ENCODE measurements at regions not wholly inside any gene's neighbourhood (a gene's known extent, or its start where the extent isn't known, plus 50 kb on each side); places are given as distances from the start of the nearest gene placed in this dataset.
"Not testable (repeated sequence)": the region's sequence is repeated elsewhere in the genome, so short reads cannot be mapped to it uniquely, and the experiment has no call there.

DNA sequence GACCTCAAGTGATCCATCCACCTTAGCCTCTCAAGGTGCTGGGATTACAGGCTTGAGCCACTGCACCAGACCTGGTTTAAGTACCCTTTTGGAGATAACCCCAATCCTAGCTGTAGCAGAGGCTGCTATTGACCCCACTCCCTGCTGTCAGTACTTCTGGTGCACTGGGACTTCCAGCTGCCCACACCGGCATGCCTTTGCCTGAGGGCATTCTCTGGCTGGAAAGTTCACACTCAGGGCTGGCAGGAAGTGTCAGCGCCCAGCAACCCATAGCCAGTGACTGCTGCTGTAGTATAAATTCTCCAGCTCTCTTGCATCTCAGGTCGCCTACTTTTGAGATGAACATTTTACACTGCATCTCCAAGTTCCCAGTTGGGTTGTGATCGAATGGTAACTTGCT, 75.3 kb downstream of the UTRN start:
- DNase-seq = no peak

DNA sequence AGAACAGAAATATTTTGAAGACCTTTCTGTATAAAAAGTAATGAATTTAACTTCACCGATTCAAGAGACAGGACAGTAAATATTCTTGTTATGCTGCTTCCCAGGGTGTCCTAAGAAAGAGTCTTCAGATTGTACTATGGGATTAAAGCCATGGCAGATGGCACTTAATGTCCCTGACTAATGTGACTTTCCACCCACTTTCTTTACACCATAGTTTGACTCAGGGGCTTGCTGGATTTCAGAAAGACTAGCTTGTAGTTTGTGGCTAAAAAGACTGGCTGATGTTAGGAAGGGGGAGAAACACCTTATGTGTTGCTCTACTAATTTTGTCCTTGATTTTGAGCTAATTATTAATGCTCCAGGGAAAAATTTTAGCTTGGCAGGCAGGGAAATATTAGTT, 75.9 kb downstream of the UTRN start:
- DNase-seq = no peak

DNA sequence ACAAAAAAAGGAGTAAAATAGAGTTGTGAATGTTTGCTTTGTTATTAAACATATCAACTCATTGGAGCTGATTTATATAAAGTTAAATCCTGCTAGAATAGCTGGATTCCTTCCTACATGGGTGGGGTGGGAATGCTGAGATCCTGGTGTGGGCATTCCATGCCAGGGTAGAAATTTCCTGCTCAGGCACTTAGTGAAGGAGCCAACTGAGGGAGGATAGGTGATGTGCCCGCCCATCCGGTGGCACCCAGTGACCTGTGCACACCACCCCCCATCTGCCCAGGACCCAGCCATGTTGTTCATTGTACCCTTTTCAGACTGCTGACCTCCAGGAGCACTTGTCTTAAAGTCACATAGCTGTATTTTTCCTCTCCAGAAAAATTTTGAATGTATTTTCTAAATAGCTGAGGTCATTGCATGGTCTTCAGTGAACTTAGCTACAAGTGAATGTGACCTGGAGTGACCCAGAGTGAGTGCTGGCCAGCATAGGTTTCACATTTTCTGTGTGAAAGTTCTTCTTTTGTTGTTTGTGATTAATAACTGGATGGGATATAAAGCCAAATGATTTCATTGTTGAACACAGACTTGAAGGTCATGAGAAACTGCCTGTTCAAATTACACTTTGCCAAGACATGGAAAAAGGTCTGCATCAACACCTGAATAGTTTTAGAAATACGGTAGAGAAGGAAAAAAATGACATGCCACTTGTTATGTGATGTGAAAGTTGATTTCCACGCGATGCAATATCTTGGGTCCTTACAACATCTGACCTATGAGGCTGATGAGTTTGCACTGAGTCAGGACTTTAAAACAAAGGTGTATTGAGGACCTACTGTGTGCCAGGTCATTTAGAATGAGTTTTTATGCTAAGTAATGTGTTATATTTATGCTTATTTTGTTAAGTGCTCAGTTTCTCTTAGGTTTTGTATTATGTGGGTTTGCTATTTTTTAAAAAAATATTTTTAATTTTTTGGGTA, 77.2 kb downstream of the UTRN start:
- no peak for DNase-seq

DNA sequence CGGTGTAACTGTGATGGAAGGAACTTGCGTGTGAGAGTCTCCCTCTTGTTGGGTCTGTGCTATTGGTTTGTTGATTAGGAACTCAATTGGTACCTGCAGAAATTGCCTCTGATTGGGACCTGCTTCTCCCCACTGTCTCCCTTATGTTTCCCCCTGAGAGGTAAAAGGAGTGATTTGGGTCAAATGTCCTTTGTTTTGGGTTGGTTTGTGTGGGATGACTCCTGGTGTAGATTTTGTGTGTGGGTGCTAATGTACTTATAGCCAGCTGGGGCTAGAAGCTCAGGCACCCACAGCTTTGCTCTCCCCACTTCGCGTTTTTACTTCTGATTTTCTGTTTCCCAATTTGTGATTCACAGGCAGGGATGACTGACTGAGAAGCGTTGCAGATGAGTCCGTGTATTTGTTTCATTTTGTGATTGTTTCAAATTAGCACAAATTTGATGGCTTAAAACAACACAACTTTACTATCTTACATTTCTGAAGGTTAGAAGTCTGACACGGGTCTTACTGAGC, 79.1 kb downstream of the UTRN start:
- DNase-seq = no peak

DNA sequence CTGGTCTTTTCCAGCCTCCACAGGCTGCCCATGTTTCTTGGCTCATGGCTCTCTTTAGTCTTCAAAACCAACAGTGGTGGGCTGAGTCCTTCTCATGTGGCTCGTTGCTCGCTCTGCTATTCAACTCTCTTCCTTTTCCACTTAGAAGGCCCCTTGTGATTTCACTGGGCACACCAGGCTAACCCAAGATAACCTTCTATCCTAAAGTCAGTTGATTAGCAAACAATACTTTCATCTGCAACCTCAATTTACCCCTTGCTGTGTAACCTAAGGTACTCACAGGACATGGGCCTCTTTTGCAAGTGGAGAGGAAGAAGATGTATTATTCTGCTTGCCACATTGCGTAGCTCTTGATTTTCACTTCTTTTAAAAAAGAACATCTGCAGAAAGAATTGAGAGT, 79.6 kb downstream of the UTRN start:
- no peak for DNase-seq

DNA sequence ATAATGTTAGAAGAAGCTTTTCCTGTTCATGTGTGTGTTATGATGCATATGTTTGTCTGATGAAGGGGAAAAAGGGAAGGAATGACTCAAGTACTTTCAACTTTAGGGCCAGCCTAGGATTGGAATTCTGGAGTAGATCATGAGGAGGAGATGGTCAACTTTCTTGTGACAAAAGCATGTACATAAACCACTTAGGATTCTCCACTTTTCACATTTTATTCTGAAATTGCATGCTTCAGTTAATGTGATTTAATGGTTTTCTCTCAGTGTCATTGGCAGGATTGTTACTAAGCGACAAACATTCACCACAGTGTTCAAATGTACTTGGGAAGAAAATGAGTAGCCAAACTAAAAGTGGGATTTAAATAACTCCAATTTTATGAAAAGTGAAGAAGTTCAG, 80.1 kb downstream of the UTRN start:
- DNase-seq = no peak

DNA sequence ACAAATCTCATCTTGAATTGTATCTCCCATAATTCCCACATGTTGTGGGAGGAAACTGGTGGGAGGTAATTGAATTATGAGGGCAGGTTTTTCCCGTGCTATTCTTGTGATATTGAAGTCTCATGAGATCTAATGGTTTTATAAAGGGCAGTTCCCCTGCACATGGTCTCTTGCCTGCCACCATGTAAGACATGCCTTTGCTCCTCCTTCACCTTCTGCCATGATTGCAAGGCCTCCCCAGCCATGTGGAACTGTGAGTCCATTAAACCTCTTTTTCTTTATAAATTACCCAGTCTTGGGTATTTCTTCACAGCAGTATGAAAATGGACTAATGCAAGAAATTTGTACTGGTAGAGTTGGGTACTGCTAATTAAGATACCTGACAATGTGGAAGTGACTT, 84.6 kb downstream of the UTRN start:
- not testable (repeated sequence) for DNase-seq

DNA sequence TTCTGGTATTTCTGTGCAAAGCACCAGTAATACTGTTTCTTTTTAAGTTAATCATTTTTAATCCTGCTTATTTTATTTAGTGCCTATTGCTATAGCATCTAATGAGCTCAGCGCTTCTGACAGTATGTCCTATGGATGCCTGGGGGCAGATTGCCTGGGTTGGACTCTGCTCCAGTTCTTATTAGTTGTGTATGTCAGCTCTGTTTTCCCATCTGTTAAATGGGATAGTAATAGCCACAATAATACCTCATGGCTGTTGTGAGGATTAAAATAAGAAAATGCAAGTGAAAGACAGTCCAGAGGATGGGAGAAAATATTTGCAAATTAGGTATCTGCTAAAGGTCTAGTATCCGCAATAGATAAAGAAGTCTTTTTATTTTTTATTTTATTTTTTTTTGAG, 87.0 kb downstream of the UTRN start:
- no peak for DNase-seq

DNA sequence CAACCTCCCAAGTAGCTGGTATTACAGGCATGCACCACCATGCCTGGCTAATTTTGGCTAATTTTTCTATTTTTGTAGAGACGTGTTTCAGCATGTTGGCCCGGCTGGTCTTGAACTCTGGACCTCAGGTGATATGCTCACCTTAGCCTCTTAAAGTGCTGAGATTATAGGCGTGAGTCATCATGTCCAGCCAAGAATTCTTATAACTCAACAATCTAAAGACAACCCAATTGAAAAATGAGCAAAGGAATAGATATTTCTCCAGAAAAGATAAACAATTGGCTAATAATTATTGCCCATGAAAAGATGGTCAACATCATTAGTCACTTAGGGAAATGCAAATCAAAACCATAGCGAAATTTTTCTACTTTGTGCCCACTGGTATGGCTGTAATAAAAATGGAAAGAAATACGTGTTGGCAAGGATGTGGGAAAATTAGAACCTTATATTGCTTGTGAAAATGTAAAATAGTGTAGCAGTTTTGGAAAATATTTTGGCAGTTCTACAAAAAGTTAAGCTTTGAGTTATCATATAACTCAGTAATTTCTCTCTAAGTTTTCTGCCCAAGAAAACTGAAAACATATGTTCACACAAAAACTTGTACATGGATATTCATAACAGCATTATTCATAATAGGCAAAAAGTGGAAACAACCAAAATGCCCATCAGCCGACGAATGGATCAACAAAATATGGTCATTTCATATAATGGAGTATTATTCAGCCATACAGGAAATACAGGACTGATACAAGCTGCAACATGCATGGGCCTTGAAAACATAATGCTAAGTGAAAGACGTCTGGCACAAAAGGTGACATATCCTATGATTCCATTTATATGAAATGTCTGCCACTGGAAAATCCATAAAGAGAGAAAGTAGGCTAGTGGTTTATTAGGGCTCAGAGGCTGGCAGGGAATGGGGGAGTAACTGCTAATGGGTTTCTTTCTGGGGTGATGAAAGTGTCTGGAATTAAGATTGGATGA, 87.8 kb downstream of the UTRN start:
- no peak for DNase-seq

DNA sequence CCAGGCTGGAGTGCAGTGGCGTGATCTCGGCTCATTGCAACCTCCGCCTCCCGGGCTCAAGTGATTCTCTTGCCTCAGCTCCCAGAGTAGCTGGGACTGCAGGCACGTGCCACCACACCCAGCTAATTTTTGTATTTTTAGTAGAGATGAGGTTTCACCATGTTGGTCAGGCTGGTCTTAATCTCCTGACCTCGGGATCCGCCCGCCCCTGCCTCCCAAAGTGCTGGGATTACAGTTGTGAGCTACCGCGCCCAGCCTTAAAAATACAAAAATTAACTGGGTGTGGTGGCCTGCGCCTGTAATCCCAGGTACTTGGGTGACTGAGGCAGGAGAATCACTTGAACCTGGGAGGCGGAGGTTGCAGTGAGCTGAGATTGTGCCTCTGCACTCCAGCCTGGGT, 89.4 kb downstream of the UTRN start:
- DNase-seq = not testable (repeated sequence)

DNA sequence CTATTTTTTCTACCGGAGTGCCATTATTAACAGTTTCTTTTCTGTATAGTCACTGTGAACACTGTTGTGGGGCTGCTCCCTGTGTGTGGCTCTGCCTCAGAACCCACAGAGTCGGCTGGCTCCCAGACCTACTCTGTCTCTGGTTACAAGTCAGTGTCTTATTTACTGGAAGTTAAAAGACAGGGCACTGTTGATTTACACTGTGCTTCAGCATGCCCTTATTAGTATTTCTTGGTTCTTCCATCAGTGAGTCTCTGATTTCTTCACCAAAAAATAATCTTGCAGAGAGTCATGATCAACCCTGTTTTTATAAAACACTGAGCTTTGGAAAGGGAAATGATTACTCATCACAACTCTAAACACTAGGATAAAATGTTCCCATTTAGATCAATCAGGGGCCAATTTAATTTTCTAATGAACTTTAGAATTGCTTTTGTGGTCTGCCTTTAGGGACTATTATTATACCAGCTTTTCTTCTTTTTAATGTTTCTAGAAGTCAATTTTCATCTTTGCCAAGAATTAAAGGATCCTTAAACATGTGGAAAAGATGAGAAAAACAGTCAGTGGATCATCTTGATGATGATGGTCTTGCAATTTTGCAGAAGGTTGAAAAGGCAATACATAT, 92.6 kb downstream of the UTRN start:
- no peak for DNase-seq

DNA sequence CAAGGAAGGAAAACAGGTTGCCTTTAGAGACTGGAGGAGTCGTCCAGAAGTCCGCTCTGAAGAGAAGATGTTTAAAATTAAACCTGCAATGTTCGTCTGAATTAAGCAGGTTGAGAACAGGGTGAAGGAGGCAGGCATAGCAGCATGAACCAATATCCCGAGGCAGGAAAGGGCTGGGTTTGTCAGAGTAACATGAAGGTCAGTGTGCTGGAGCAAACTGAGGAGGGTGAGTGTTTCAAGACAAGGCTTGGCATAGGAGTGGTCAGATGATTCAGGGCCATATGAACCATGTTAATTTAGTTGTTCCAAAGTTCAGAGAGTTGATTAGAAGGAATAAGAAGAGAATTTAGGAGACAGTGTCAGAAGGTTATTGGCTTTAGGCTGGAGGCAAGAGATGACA, 93.3 kb downstream of the UTRN start:
- no peak for DNase-seq

DNA sequence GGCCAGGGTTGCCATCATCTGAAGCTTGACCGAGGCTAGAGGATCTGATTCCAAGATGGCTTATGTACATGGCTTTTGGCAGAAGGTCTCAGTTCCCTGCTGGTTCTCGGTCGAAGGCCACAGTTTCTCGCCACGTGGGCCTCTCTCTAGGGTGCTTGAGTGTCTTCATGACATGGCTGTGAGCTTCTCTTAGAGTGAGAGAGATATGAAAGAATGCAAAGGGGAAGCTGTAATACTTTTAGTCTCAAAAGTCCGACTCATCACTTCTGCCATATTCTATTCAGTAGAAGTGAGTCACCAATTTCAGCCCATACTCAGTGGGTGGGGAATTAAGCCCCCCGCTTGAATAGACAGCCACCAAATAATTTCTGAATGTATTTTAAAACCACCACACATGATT, 94.2 kb downstream of the UTRN start:
- DNase-seq = no peak

DNA sequence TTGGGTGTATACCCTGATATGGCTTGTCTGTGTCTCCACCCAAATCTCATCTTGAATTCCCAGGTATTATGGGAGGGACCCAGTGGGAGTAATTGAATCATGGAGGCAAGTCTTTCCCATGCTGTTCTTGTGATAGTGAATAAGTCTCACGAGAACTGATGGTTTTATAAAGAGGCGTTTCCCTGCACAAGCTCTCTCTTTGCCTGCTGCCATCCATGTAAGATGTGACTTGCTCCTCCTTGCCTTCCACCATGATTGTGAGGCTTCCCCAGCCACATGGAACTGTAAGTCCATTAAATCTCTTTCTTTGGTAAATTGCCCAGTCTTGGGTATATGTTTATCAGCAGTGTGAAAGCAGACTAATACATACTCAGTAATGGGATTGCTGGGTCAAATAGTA, 96.4 kb downstream of the UTRN start:
- not testable (repeated sequence) for DNase-seq

DNA sequence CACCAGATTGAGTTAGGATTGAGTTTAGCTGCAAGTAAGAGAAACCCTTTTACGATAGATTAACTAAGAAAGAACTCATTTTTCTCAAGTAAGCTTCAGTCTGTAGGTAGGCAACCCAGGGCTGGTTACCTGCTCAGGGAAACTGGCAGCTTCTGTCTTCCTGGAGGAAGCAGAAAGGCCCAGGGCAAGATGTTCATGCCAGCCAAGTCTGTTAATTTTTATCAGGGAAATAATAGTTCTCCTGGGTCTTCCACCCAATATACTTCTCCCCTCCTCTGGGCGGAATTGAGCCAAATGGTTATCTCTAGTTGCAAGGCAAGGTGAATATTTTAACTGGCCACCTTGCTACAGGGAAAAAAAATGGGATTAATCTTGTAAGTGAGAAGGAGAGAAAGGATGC, 98.2 kb downstream of the UTRN start:
- no peak for DNase-seq

DNA sequence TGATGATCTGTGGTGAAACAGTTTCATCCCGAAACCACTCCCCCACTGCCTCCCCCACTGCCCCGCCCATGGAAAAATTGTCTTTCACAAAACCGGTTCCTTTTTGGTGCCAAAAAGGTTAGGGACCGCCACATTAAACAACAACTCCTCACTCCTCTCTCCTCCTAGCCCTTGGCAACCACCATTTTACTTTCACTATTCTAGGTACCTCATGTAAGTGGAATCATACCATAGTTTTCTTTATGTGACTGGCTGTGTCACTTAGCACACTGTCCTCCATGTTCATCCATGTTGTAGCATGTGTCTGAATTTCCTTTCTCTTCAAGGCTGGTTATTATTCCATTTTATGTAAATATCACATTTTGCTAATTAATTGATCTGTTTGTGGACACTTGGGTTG, 99.3 kb downstream of the UTRN start:
- DNase-seq = no peak

DNA sequence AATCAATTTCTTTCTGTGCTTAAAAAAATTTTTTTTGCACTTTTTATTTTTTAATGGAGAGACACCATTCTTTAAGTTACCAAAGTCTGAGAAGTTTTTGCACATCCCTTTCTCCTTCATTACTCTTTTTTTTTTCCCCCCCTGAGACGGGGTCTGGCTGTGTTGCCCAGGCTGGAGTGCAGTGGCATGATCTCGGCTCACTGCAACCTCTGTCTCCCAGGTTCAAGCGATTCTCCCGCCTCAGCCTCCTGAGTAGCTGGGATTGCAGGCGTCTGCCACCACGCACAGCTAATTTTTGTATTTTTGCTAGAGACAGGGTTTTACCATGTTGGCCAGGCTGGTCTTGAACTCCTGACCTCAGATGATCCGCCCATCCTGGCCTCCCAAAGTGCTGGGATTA, 104.3 kb downstream of the UTRN start:
- DNase-seq = not testable (repeated sequence)

DNA sequence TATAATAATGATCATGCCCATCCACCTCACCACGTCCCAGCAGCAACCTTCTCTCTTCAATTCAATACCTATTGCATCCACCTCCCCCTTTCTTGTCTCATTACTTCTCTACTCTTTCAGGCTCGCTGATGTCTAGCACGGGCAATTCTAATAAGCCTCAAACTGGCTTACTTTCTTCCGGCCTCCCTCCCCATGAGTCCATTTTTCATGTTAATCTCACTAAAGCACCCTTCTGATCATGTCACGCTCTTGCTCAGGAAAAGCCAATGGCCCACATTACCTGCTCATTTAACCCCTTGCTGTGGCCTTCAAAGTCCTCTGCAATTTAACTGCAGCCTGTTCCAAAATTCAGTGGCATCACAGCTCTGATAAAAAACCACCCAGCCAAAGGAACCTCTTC, 105.1 kb downstream of the UTRN start:
- no peak for DNase-seq

DNA sequence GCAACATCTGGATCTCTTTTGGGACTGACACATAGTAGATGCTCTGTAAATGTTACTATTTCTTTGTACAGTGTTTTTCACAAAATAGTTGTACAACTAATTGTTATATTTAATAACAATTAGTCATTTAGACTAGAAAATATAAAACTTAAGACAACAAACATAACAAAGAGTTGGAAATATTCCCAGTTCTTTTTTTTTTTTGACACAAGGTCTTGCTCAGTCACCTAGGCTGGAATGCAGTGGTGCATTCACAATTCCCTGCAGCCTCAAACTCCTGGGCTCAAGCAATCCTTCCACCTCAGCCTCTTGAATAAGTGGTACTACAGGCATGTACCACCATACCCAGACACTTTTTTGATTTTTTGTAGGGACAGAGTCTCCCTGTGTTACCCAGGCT, 105.8 kb downstream of the UTRN start:
- no peak for DNase-seq

DNA sequence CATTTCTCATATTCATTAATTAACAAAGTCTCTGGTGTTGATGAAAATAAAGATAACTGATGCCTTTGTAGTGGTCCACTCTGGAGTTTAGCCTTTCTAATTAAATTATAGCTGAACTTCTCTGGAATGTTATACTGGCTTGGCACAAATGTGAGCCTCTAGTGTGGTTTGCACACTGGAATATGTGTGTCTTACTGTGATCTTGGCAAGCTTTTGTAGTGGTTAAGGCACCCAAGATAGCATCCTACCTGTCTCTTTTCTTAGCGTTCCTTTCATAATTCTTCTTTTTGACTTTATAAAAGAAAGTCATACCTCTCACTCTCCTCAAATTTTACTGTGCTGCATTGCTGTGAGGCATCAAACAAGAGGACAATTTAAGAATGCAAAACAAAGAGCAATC, 107.4 kb downstream of the UTRN start:
- no peak for DNase-seq

DNA sequence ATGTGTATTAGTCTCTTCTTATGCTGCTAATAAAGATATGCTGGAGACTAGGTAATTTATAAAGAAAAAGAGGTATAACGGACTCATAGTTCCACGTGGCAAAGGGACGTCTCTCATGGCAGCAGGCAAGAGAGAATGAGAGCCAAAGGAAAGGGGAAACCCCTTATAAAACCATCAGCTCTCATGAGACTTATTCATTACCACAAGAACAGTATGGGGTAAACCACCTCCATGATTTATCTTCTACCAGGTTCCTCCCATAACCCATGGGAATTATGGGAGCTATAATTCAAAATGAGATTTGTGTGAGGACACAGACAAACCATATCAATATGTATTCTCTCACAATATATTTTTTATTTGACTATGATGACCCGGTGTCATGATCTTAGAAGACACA, 109.1 kb downstream of the UTRN start:
- DNase-seq = no peak

DNA sequence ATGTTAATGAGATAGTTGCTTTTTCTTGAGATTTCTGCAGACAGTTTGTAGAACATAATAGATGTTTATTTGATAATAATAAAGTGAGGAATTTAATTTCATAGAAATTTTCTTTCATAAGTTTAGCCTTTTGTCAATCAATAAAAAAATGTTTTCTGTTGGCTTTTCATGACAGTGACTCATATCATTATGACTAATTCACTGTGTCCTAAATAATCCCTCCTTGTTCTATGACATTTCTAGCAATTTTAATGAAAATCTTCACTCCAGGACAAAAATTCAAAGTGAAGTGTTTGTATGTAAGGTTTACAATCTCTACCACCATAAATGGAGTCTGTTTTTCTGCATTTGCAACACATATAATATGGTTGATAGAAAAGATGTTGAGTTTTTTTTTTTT, 109.9 kb downstream of the UTRN start:
- no peak for DNase-seq

DNA sequence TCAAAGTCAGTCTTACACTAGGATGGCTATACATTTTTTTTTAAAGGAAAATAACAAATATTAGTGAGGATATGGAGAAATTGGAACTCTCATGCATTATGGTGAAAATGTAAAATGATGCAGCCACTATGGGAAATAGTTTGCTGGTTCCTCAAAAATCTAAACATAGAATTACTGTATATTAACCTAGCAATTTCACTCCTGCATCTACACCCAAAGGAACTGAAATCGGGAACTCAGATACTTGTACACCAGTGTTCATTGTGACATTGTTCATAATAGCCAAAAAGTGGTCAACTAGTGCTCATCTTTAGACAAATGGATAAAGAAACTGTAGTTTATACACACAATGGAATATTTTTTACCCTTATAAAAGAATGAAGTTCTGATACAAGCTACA, 110.7 kb downstream of the UTRN start:
- no peak for DNase-seq
